Upper lobe of left lung (tissue), 6 donors: ENCODE measurements at regions not wholly inside any gene's neighbourhood (a gene's known extent, or its start where the extent isn't known, plus 50 kb on each side); places are given as distances from the start of the nearest gene placed in this dataset.
"Not testable (repeated sequence)": the region's sequence is repeated elsewhere in the genome, so short reads cannot be mapped to it uniquely, and the experiment has no call there.

ENCODE experiments used
- ATAC-seq, 2 donors: fragments of 200-7000 bp; cut with Tn5 transposase; one replicate each; pipeline ENCODE4 v1.9.1; 2022; ENCODE audit warnings: mild to moderate bottlenecking in 2 of 2, moderate library complexity in 2 of 2; ENCODE audit not compliant: low FRiP score in 2 of 2
- DNase-seq, 2 donors: peaks; one replicate each; pipeline ENCODE4 v3.0.0-alpha.2; 2019 to 2020
- H3K27ac ChIP-seq, 4 donors: fragments of 200-600 bp; sonication (generic); one replicate each; pipeline ENCODE4 v1.5.1; 2016 to 2019
- H3K27me3 ChIP-seq, 4 donors: fragments of 200-600 bp; sonication (generic); one replicate each; pipeline ENCODE4 v1.5.1; 2017 to 2019
- H3K36me3 ChIP-seq, 4 donors: fragments of 200-600 bp; sonication (generic); one replicate each; pipeline ENCODE4 v1.5.1; 2016 to 2019
- H3K4me1 ChIP-seq, 4 donors: fragments of 200-600 bp; sonication (generic); one replicate each; pipeline ENCODE4 v1.5.1; 2018 to 2019
- H3K4me3 ChIP-seq, 4 donors: fragments of 200-600 bp; sonication (generic); one replicate each; pipeline ENCODE4 v1.5.1; 2017 to 2019; ENCODE audit warnings: mild to moderate bottlenecking in 2 of 4, moderate library complexity in 1 of 4
- H3K9me3 ChIP-seq, 4 donors: fragments of 200-600 bp; sonication (generic); one replicate each; pipeline ENCODE4 v1.5.1; 2018 to 2019
- CTCF ChIP-seq, 6 experiments: fragments of 450-650 bp in 4 of 6; fragments of 200-600 bp in 2 of 6; sonication (generic) in 2 of 6; IDR thresholded peaks; one replicate each; pipeline ENCODE4 v1.5.1; 2016 to 2019; ENCODE audit warnings: antibody characterized with exemption in 6 of 6
- EP300 ChIP-seq, 4 donors: sonication (generic); formaldehyde crosslinking; IDR thresholded peaks; one replicate each; pipeline ENCODE4 v1.5.1; 2017; ENCODE audit warnings: antibody characterized with exemption in 4 of 4, control low read depth in 2 of 4
- POLR2A ChIP-seq, 4 donors: fragments of 450-650 bp; IDR thresholded peaks; one replicate each; pipeline ENCODE4 v1.5.1; 2016 to 2017; ENCODE audit warnings: antibody characterized with exemption in 4 of 4, mild to moderate bottlenecking in 2 of 4
- POLR2AphosphoS5 ChIP-seq, 2 donors: sonication (generic); formaldehyde crosslinking; IDR thresholded peaks; one replicate each; pipeline ENCODE4 v1.5.1; 2017; ENCODE audit warnings: antibody characterized with exemption in 2 of 2
- whole genome bisulfite sequencing, 2 donors: methylation state at CpG; one replicate each; pipeline ENCODE4 v1.1.5; 2017 to 2018; 5-methylcytosine and 5-hydroxymethylcytosine counted together
- donor health status: DM: no; HTN: no; CAD: no; lungs with moderate emphysema.
- donor health status: DM: no; HTN: yes; CAD: no; lungs with severe emphysema.

DNA sequence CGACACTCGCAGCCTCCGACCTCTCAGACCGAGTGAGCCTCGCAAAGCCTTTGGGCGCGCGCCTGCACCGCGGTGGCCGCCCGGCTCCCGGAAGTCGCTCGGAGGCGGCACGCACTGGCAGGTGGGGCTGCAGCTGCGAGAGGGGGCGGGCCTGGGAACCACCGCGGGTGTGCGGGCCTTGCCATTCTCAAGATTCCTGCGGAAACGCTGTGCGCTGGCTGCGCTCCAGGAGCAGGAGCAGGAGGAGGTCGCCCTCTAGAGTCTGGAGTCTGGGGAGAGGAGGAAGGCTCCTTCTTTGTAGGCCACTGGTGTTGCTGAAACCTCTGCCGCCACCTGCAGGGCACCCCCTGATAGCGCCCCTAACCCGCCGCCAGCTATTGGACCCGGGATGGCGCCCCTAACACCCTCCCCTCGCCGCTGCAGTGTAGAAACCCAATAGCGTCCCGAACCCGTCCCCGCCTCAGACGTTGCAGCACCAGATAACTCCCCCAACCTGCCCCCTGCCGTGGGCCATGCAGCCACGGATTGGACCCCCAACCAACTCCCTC, 230.6 kb downstream of the LIPI start:
- DNase-seq (peak; percentile 77 to 94), ATAC-seq (peak; percentile 85 to 95)
- 13% methylated on average over 11 of the region's 42 CpGs; no CpG with 5 or more reads in 1 of the 2 donors for WGBS, 2 donors
- not testable (repeated sequence) for H3K36me3 ChIP-seq, H3K9me3 ChIP-seq, H3K27me3 ChIP-seq, H3K4me1 ChIP-seq
- peak in 1 of 4 donors; percentile 21 for TF ChIP-seq POLR2A (IDR thresholded peaks at IDR 0.05)
- TF ChIP-seq CTCF (IDR thresholded peaks at IDR 0.05), result peak in 4 of 6 experiments; percentile 24 to 54 (median 48)
- H3K27ac ChIP-seq, result peak overlapping the region in 1 of 4 donors; percentile 15
- peak overlapping the region in 3 of 4 donors; percentile 39 to 54 (median 53) for H3K4me3 ChIP-seq

- H3K27ac ChIP-seq, result peak overlapping the region in 1 of 4 donors; percentile 15
Measured at GRCh38 chr21:13979608-13980007, 231.1 kb downstream of the LIPI start.

GRCh38 chr21:13974582-13974981, 236.2 kb downstream of the LIPI start:
- H3K27me3 ChIP-seq, H3K27ac ChIP-seq, H3K9me3 ChIP-seq, H3K4me3 ChIP-seq, H3K4me1 ChIP-seq, ATAC-seq, H3K36me3 ChIP-seq, DNase-seq: not testable (repeated sequence)

More at GRCh38 chr21:13979608-13980007, 231.1 kb downstream of the LIPI start:
- peak overlapping the region in 3 of 4 donors; percentile 39 to 54 (median 53) for H3K4me3 ChIP-seq
- not testable (repeated sequence) for H3K4me1 ChIP-seq, H3K27me3 ChIP-seq, H3K9me3 ChIP-seq, H3K36me3 ChIP-seq
- DNase-seq (peak in 1 of 2 donors; percentile 85), ATAC-seq (peak in 1 of 2 donors; percentile 18)
- 32 to 47% methylated on average over 5 to 26 of the region's 26 CpGs for WGBS, 2 donors

GRCh38 chr21:13969853-13970252, 240.9 kb downstream of the LIPI start:
- DNase-seq, H3K27me3 ChIP-seq: not testable (repeated sequence)

DNA sequence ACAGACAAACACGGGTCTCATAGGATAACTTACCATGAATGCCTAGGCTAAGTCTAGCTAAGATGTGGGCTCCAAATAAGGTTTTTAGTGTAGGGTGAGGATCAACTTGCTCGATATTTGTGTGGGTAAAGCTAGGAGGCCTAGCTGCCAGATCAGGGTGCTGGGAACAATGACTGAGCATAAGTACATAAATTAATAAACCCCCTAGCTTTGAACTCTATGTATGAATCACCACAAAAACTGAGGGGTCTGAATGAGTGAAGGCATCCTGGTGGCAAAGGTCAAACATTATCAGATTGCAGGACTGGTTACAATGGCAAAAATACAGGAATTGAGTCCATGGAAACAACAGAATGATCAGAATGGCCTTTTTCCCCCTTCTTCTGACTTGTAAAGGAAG, 241.8 kb downstream of the LIPI start:
- H3K4me1 ChIP-seq, H3K4me3 ChIP-seq, H3K27me3 ChIP-seq, DNase-seq, H3K36me3 ChIP-seq, H3K27ac ChIP-seq, H3K9me3 ChIP-seq, ATAC-seq: not testable (repeated sequence)
- 56 to 72% methylated on average over 2 of the region's 2 CpGs for WGBS, 2 donors

More at GRCh38 chr21:13969853-13970252, 240.9 kb downstream of the LIPI start:
- WGBS, 2 donors, result 59 to 66% methylated on average over 3 of the region's 3 CpGs
- not testable (repeated sequence) for H3K27ac ChIP-seq, ATAC-seq, H3K9me3 ChIP-seq, H3K36me3 ChIP-seq, H3K4me1 ChIP-seq, H3K4me3 ChIP-seq

- ATAC-seq, H3K9me3 ChIP-seq, H3K36me3 ChIP-seq, H3K27ac ChIP-seq, H3K4me1 ChIP-seq, H3K4me3 ChIP-seq, H3K27me3 ChIP-seq, DNase-seq: not testable (repeated sequence)
- 82 to 85% methylated on average over 3 of the region's 3 CpGs for WGBS, 2 donors
Measured at GRCh38 chr21:13963259-13963658, 247.5 kb downstream of the LIPI start.

GRCh38 chr21:13937236-13937635, 273.5 kb downstream of the LIPI start:
- TF ChIP-seq POLR2AphosphoS5 (IDR thresholded peaks at IDR 0.05) (no peak), EP300 (IDR thresholded peaks at IDR 0.05) (no peak), POLR2A (IDR thresholded peaks at IDR 0.05) (no peak)
- no peak overlapping the region for H3K4me3 ChIP-seq
- H3K27ac ChIP-seq, result no peak overlapping the region
- ATAC-seq (peak in 1 of 2 donors; percentile 31), DNase-seq (peak in 1 of 2 donors; percentile 78)
- no peaks in the 10 kb centered on the region for H3K27me3 ChIP-seq
- no peaks in the 10 kb centered on the region for H3K4me1 ChIP-seq
- peaks cover 0 to 18% (median 4%) of the 10 kb centered on the region in 4 donors for H3K9me3 ChIP-seq
- no peaks in the 10 kb centered on the region for H3K36me3 ChIP-seq
- 91 to 92% methylated on average over 21 of the region's 21 CpGs for WGBS, 2 donors

- not testable (repeated sequence) for H3K4me3 ChIP-seq, H3K27me3 ChIP-seq, H3K4me1 ChIP-seq, H3K36me3 ChIP-seq, H3K27ac ChIP-seq, ATAC-seq
- 87 to 95% methylated on average over 15 to 38 of the region's 38 CpGs for WGBS, 2 donors
- DNase-seq, result peak in 1 of 2 donors; percentile 71
- peaks cover 0 to 18% (median 4%) of the 10 kb centered on the region in 4 donors for H3K9me3 ChIP-seq
Measured at GRCh38 chr21:13936033-13936937, 274.5 kb downstream of the LIPI start.

GRCh38 chr21:13935396-13936032, 275.2 kb downstream of the LIPI start:
- H3K36me3 ChIP-seq, H3K27ac ChIP-seq, H3K4me1 ChIP-seq, ATAC-seq, H3K27me3 ChIP-seq, H3K4me3 ChIP-seq: not testable (repeated sequence)
- 90 to 91% methylated on average over 13 to 23 of the region's 26 CpGs for WGBS, 2 donors
- H3K9me3 ChIP-seq, result peaks cover 0 to 18% (median 4%) of the 10 kb centered on the region in 4 donors
- peak in 1 of 2 donors; percentile 44 for DNase-seq

GRCh38 chr21:13934887-13935342, 275.8 kb downstream of the LIPI start:
- ATAC-seq, H3K4me3 ChIP-seq, H3K27ac ChIP-seq, H3K4me1 ChIP-seq, H3K27me3 ChIP-seq, H3K36me3 ChIP-seq: not testable (repeated sequence)
- WGBS, 2 donors, result 91 to 93% methylated on average over 5 to 18 of the region's 23 CpGs
- DNase-seq, result peak in 1 of 2 donors; percentile 60
- H3K9me3 ChIP-seq, result peaks cover 0 to 18% (median 4%) of the 10 kb centered on the region in 4 donors

DNA sequence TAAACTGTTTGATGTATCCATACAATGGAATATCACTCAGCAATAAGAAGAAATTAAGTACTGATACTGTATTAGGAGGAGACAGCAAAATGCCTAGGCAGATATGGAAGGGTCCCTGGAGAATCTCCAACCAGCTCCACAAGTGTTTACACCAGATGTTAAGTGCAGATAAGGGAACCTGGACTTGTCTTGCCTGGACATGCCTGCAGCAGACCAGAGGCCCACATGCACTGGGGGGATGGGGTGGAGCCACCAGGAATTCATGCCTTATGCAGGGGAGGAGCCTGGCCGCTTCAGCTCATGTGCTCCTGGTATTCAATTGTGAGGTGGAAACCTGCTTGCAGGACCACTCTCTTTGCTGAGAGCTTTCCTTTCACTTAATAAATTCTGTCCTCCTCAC, 287.6 kb downstream of the LIPI start:
- ATAC-seq, H3K4me3 ChIP-seq, DNase-seq, H3K27ac ChIP-seq, H3K4me1 ChIP-seq, H3K36me3 ChIP-seq, H3K9me3 ChIP-seq, H3K27me3 ChIP-seq: not testable (repeated sequence)
- WGBS, 2 donors, result 40% methylated on average over 1 of the region's 1 CpG; no CpG with 5 or more reads in 1 of the 2 donors
